Activated CD4-positive, alpha-beta T cell treated with anti-CD3 and anti-CD28 coated beads, Interleukin-2, amount 50 U/mL, for 16 hours (primary cell): ENCODE measurements at regions not wholly inside any gene's neighbourhood (a gene's known extent, or its start where the extent isn't known, plus 50 kb on each side); places are given as distances from the start of the nearest gene placed in this dataset.

Source experiments
- DNase-seq: peaks from one replicate; pipeline ENCODE4 v3.0.0-alpha.2; 2020

GRCh38 chr16:54554581-54554980, 268.0 kb upstream of the IRX3 start:
- DNase-seq: no peak

- no peak for DNase-seq
Measured at GRCh38 chr16:54548281-54548680, 261.7 kb upstream of the IRX3 start.

- DNase-seq: no peak
Measured at GRCh38 chr16:54547052-54547451, 260.5 kb upstream of the IRX3 start.

- DNase-seq: no peak
Measured at GRCh38 chr16:54546521-54546920, 259.9 kb upstream of the IRX3 start.

- DNase-seq: no peak
Measured at GRCh38 chr16:54545854-54546511, 259.4 kb upstream of the IRX3 start.

- DNase-seq: no peak
Measured at GRCh38 chr16:54544553-54545180, 258.1 kb upstream of the IRX3 start.

GRCh38 chr16:54542805-54543505, 256.4 kb upstream of the IRX3 start:
- no peak for DNase-seq

GRCh38 chr16:54540525-54541180, 254.1 kb upstream of the IRX3 start:
- no peak for DNase-seq

GRCh38 chr16:54538276-54538675, 251.7 kb upstream of the IRX3 start:
- DNase-seq: no peak

GRCh38 chr16:54533856-54534490, 247.4 kb upstream of the IRX3 start:
- no peak for DNase-seq

GRCh38 chr16:54526916-54527315, 240.3 kb upstream of the IRX3 start:
- DNase-seq: no peak

GRCh38 chr16:54526087-54526486, 239.5 kb upstream of the IRX3 start:
- no peak for DNase-seq

- DNase-seq: no peak
Measured at GRCh38 chr16:54525104-54525503, 238.5 kb upstream of the IRX3 start.

GRCh38 chr16:54522584-54522983, 236.0 kb upstream of the IRX3 start:
- no peak for DNase-seq

- no peak for DNase-seq
Measured at GRCh38 chr16:54521327-54521726, 234.7 kb upstream of the IRX3 start.

GRCh38 chr16:54519161-54519695, 232.6 kb upstream of the IRX3 start:
- DNase-seq: no peak

- DNase-seq: no peak
Measured at GRCh38 chr16:54517181-54517580, 230.6 kb upstream of the IRX3 start.

GRCh38 chr16:54512467-54512995, 225.9 kb upstream of the IRX3 start:
- DNase-seq: no peak

GRCh38 chr16:54511222-54511731, 224.7 kb upstream of the IRX3 start:
- DNase-seq: no peak

GRCh38 chr16:54510685-54511221, 224.2 kb upstream of the IRX3 start:
- no peak for DNase-seq

GRCh38 chr16:54509456-54509855, 222.9 kb upstream of the IRX3 start:
- no peak for DNase-seq

- DNase-seq: no peak
Measured at GRCh38 chr16:54508351-54508750, 221.8 kb upstream of the IRX3 start.
